ENCODE measurements at regions not wholly inside any gene's neighbourhood (a gene's known extent, or its start where the extent isn't known, plus 50 kb on each side); places are given as distances from the start of the nearest gene placed in this dataset.

DNA sequence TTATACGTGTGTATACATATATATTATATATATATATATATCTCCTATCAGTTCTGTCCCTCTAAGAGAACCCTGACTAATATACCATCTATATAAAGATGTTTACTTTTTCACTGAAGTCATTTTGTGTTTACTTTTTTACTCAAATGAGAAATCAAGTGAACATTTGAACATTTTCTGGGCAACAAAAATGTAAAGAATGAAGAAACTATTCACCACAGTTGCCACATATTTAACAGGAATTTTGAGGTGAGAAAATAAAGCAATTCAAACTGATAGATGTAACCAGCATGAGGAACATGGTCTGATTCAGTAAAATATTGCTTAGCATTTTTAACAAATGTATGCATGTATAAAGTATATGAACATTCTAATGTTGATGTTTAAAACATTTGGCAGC, 299.2 kb upstream of the KLHL1 start:
- TF ChIP-seq EZH2phosphoT487 (IDR thresholded peaks at IDR 0.05; ENCODE audit: borderline replicate concordance, low read length) = no peak
- TF ChIP-seq, protein P1, sequence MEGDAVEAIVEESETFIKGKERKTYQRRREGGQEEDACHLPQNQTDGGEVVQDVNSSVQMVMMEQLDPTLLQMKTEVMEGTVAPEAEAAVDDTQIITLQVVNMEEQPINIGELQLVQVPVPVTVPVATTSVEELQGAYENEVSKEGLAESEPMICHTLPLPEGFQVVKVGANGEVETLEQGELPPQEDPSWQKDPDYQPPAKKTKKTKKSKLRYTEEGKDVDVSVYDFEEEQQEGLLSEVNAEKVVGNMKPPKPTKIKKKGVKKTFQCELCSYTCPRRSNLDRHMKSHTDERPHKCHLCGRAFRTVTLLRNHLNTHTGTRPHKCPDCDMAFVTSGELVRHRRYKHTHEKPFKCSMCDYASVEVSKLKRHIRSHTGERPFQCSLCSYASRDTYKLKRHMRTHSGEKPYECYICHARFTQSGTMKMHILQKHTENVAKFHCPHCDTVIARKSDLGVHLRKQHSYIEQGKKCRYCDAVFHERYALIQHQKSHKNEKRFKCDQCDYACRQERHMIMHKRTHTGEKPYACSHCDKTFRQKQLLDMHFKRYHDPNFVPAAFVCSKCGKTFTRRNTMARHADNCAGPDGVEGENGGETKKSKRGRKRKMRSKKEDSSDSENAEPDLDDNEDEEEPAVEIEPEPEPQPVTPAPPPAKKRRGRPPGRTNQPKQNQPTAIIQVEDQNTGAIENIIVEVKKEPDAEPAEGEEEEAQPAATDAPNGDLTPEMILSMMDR (conservative IDR thresholded peaks at IDR 0.05; ENCODE audit: low read depth, low read length) = no peak
- no peak for TF ChIP-seq EZH2 (IDR thresholded peaks at IDR 0.05; ENCODE audit: low read length, unreplicated experiment)
- ATAC-seq = peak; percentile 85
- Histone ChIP-seq H3K79me2 (ENCODE audit: low read length) (no peaks in the 10 kb centered on the region), H4K20me1 (ENCODE audit: low read length) (no peaks in the 10 kb centered on the region), H3K27ac (ENCODE audit: low read length) (peak overlapping the region; percentile 52), H3K4me1 (ENCODE audit: insufficient read depth, low read length) (peaks cover 24% of the 10 kb centered on the region), H3K9me2 (replicated peaks; ENCODE audit: low read length) (no peaks in the 10 kb centered on the region), H3K36me3 (ENCODE audit: low read depth, low read length) (no peaks in the 10 kb centered on the region), H3K27me3 (ENCODE audit: low read length) (no peaks in the 10 kb centered on the region), H3F3A (ENCODE audit: low read length, unreplicated experiment) (no peaks in the 10 kb centered on the region), H3K4me2 (ENCODE audit: low read length) (peak overlapping the region; percentile 73), H3K9me3 (ENCODE audit: low read length) (no peaks in the 10 kb centered on the region), H3K9ac (ENCODE audit: low read length) (no peak overlapping the region; the same call in 1 of the 2 replicates), H3K4me3 (ENCODE audit: low read length) (peak overlapping the region; percentile 21; the same call in 1 of the 2 replicates), H2AFZ (ENCODE audit: low read length) (no peak overlapping the region)
- CTCF ChIA-PET = no interaction called here
- POLR2A ChIA-PET (ENCODE audit: unreplicated experiment) = no interaction called here
- DNase-seq = peak; percentile 61
- intact Hi-C loops (cut with micrococcal nuclease) = no loop called here
- no TSS peak for BruUV-seq (replicated peaks)

DNA sequence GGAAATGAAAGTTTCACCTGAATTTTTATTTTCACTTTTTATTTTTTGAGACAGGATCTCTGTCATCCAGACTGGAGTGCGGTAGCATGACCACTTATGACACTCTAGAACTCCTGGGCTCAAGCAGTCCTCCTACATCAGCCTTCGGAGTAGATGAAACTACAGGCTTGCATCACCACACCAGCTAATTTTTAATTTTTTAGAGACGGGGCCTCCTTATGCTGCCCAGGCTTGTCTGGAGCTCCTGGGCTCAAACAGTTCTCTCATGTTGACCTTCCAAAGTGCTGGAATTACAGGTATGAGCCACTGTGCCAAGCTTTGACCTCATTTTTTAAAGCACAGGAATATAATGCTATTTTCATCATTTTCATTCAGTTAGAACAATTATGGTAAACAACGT, 297.0 kb upstream of the KLHL1 start:
- intact Hi-C loops (cut with micrococcal nuclease) = no loop called here
- Histone ChIP-seq H3K79me2 (ENCODE audit: low read length) (no peaks in the 10 kb centered on the region), H3K4me1 (ENCODE audit: insufficient read depth, low read length) (peaks cover 24% of the 10 kb centered on the region)

DNA sequence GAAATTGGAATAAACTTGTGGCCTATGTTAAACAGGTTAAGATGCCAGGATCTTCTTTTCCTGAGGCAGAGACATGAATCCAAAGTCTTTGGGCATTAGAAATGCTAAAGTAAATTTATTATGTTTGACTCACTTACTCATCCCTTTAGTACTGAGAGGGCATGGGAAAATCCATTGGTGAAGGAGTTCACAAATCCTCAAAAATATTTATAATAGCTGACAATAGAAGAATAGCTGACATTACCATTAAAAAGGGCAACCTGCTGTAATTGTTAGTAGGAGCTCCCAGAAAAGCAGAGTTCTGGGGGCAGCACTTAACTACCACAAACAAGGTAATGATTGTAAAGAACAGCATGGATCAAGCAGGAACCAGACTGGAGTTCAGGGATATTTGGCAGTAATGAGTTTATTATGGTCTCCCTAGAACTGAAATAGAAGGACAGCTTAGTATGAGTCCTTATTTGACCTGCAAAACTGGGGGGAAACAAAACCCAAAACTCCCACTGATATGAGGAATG, 285.8 kb upstream of the KLHL1 start:
- Histone ChIP-seq H3K4me3 (ENCODE audit: low read length) (no peak overlapping the region), H2AFZ (ENCODE audit: low read length) (no peak overlapping the region), H4K20me1 (ENCODE audit: low read length) (no peaks in the 10 kb centered on the region), H3K4me1 (ENCODE audit: insufficient read depth, low read length) (peaks cover 17% of the 10 kb centered on the region; the same call in 1 of the 2 replicates), H3K9me2 (replicated peaks; ENCODE audit: low read length) (no peaks in the 10 kb centered on the region), H3K27ac (ENCODE audit: low read length) (no peak overlapping the region), H3K9ac (ENCODE audit: low read length) (no peak overlapping the region), H3F3A (ENCODE audit: low read length, unreplicated experiment) (no peaks in the 10 kb centered on the region), H3K9me3 (ENCODE audit: low read length) (no peaks in the 10 kb centered on the region), H3K4me2 (ENCODE audit: low read length) (no peak overlapping the region), H3K36me3 (ENCODE audit: low read depth, low read length) (no peaks in the 10 kb centered on the region), H3K27me3 (ENCODE audit: low read length) (no peaks in the 10 kb centered on the region), H3K79me2 (ENCODE audit: low read length) (no peaks in the 10 kb centered on the region)
- POLR2A ChIA-PET (ENCODE audit: unreplicated experiment) = no interaction called here
- CTCF ChIA-PET = no interaction called here
- ATAC-seq = peak; percentile 61
- DNase-seq = peak; percentile 26
- intact Hi-C loops (cut with micrococcal nuclease) = no loop called here
- TF ChIP-seq, protein P1 (conservative IDR thresholded peaks at IDR 0.05; ENCODE audit: low read depth, low read length) = no peak
- no peak for TF ChIP-seq EZH2 (IDR thresholded peaks at IDR 0.05; ENCODE audit: low read length, unreplicated experiment)
- no TSS peak for BruUV-seq (replicated peaks)

More for the DNA sequence above, 297.0 kb upstream of the KLHL1 start:
- no peak for ATAC-seq
- no peak overlapping the region for H3K4me2 ChIP-seq (ENCODE audit: low read length)
- H3K9me3 ChIP-seq (ENCODE audit: low read length) = no peaks in the 10 kb centered on the region
- H3K4me3 ChIP-seq (ENCODE audit: low read length) = no peak overlapping the region
- H3K9ac ChIP-seq (ENCODE audit: low read length) = no peak overlapping the region
- H3F3A ChIP-seq (ENCODE audit: low read length, unreplicated experiment) = no peaks in the 10 kb centered on the region
- H3K27ac ChIP-seq (ENCODE audit: low read length) = no peak overlapping the region
- no peaks in the 10 kb centered on the region for H3K27me3 ChIP-seq (ENCODE audit: low read length)
- H2AFZ ChIP-seq (ENCODE audit: low read length) = no peak overlapping the region
- no peak for DNase-seq
- TF ChIP-seq, protein P1 (conservative IDR thresholded peaks at IDR 0.05; ENCODE audit: low read depth, low read length) = no peak
- TF ChIP-seq EZH2 (IDR thresholded peaks at IDR 0.05; ENCODE audit: low read length, unreplicated experiment) (no peak), EZH2phosphoT487 (IDR thresholded peaks at IDR 0.05; ENCODE audit: borderline replicate concordance, low read length) (no peak)
- CTCF ChIA-PET = no interaction called here
- H3K36me3 ChIP-seq (ENCODE audit: low read depth, low read length) = no peaks in the 10 kb centered on the region
- POLR2A ChIA-PET (ENCODE audit: unreplicated experiment) = no interaction called here
- no peaks in the 10 kb centered on the region for H4K20me1 ChIP-seq (ENCODE audit: low read length)
- no TSS peak for BruUV-seq (replicated peaks)
- H3K9me2 ChIP-seq (replicated peaks; ENCODE audit: low read length) = no peaks in the 10 kb centered on the region
